HFFc6 (cell line): ENCODE measurements at regions not wholly inside any gene's neighbourhood (a gene's known extent, or its start where the extent isn't known, plus 50 kb on each side); places are given as distances from the start of the nearest gene placed in this dataset.
"Not testable (repeated sequence)": the region's sequence is repeated elsewhere in the genome, so short reads cannot be mapped to it uniquely, and the experiment has no call there.

Source experiments
- DNase-seq: peaks from one replicate; pipeline ENCODE4 v3.0.0-alpha.2; 2018
- H3K27ac Mint-ChIP-seq: 2 replicates; pipeline ENCODE4 v1.8.0; 2020; ENCODE audit warnings: mild to moderate bottlenecking, mixed read lengths
- H3K27me3 Mint-ChIP-seq: 2 replicates; pipeline ENCODE4 v1.8.0; 2021; ENCODE audit warnings: mild to moderate bottlenecking, moderate library complexity, mixed read lengths; ENCODE audit not compliant: insufficient read depth
- H3K36me3 Mint-ChIP-seq: 2 replicates; pipeline ENCODE4 v1.8.0; 2021; ENCODE audit warnings: low read depth, mixed read lengths
- H3K4me1 Mint-ChIP-seq: 2 replicates; pipeline ENCODE4 v1.8.0; 2020; ENCODE audit warnings: low read depth, mixed read lengths
- H3K4me3 Mint-ChIP-seq: 2 replicates; pipeline ENCODE4 v1.8.0; 2020; ENCODE audit warnings: mild to moderate bottlenecking, moderate library complexity, mixed read lengths
- H3K9me3 Mint-ChIP-seq: 2 replicates; pipeline ENCODE4 v1.8.0; 2020; ENCODE audit warnings: mild to moderate bottlenecking, mixed read lengths
- TF ChIP-seq, protein P1 (sequence below): fragments of 200-600 bp; sonication (generic); IDR thresholded peaks from 2 replicates; pipeline ENCODE4 v1.5.0; 2021; ENCODE audit warnings: antibody characterized with exemption, mild to moderate bottlenecking

DNA sequence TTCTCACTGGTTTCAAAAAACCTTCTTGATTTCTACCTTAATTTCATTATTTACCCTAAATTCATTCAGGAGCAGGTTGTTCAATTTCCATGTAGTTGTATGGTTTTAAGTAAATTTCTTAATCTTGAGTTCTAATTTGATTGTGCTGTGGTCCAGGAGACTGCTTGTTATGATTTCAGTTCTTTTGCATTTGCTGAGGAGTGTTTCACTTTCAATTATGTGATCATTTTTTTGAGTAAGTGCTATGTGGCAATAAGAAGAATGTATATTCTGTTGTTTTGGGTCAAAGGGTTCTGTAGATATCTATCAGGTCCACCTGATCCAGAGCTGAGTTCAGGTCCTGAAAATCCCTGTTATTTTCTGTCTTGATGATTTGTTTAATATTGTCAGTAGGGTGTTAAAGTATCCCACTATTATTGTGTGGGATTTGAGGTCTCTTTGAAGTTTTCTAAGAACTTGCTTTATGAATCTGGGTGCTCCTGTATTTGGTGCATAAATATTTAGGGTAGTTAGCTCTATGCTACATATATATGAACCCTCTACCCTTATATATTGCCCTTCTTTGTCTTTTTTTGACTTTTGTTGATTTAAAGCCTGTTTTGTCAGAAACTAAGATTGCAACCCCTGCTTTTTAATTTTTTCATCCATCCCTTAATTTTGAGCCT is 158.4 kb upstream of the TPRG1 start:
- Mint-ChIP-seq H3K9me3 (no peaks in the 10 kb centered on the region), H3K4me3 (no peak overlapping the region), H3K27ac (no peak overlapping the region), H3K36me3 (no peaks in the 10 kb centered on the region), H3K4me1 (no peaks in the 10 kb centered on the region), H3K27me3 (peaks cover 10% of the 10 kb centered on the region; the same call in 1 of the 2 replicates)
- TF ChIP-seq, protein P1, sequence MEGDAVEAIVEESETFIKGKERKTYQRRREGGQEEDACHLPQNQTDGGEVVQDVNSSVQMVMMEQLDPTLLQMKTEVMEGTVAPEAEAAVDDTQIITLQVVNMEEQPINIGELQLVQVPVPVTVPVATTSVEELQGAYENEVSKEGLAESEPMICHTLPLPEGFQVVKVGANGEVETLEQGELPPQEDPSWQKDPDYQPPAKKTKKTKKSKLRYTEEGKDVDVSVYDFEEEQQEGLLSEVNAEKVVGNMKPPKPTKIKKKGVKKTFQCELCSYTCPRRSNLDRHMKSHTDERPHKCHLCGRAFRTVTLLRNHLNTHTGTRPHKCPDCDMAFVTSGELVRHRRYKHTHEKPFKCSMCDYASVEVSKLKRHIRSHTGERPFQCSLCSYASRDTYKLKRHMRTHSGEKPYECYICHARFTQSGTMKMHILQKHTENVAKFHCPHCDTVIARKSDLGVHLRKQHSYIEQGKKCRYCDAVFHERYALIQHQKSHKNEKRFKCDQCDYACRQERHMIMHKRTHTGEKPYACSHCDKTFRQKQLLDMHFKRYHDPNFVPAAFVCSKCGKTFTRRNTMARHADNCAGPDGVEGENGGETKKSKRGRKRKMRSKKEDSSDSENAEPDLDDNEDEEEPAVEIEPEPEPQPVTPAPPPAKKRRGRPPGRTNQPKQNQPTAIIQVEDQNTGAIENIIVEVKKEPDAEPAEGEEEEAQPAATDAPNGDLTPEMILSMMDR = no peak
- no peak for DNase-seq

DNA sequence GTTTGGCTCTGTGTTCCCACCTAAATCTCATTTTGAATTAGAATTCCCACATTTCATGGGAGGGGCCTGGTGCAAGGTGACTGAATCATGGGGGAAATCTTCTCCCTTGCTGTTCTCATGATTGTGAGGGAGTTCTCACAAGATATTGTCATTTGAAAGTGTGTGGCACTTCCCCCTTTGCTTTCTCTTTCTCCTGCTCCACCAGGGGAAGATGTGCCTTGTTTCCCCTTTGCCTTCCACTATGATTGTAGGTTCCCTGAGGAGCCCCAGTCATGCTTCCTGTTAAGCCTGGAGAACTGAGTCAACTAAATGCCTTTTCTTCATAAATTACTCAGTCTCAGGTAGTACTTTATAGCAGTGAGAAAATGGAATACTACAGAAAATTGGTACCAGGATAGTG is 157.2 kb upstream of the TPRG1 start:
- no peak overlapping the region for H3K4me3 Mint-ChIP-seq
- H3K4me1 Mint-ChIP-seq = no peaks in the 10 kb centered on the region
- no peaks in the 10 kb centered on the region for H3K36me3 Mint-ChIP-seq
- no peaks in the 10 kb centered on the region for H3K9me3 Mint-ChIP-seq
- peaks cover 10% of the 10 kb centered on the region; the same call in 1 of the 2 replicates for H3K27me3 Mint-ChIP-seq
- TF ChIP-seq, protein P1 = no peak
- DNase-seq = no peak
- H3K27ac Mint-ChIP-seq = no peak overlapping the region

DNA sequence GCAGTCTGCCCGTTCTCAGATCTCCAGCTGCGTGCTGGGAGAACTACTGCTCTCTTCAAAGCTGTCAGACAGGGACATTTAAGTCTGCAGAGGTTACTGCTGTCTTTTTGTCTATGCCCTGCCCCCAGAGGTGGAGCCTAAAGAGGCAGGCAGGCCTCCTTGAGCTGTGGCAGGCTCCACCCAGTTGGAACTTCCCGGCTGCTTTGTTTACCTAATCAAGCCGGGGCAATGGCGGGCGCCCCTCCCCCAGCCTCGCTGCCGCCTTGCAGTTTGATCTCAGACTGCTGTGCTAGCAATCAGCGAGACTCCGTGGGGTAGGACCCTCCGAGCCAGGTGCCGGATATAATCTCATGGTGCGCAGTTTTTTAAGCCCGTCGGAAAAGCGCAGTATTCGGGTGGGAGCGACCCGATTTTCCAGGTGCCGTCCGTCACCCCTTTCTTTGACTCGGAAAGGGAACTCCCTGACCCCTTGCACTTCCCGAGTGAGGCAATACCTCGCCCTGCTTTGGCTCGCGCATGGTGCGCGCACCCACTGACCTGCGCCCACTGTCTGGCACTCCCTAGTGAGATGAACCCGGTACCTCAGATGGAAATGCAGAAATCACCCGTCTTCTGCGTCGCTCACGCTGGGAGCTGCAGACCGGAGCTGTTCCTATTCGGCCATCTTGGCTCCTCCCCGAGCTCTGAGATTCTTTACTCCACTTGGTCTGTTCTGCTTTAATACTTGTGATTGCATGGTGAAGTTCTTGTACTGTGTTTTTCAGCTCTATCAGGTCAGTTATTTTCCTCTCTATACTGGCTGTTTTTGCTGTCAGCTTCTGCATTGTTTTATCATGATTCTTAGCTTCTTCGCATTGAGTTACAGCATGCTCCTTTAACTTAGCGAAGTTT is 148.9 kb upstream of the TPRG1 start:
- not testable (repeated sequence) for H3K36me3 Mint-ChIP-seq, H3K4me1 Mint-ChIP-seq, H3K9me3 Mint-ChIP-seq, H3K27ac Mint-ChIP-seq, DNase-seq, H3K4me3 Mint-ChIP-seq
- peaks cover 12% of the 10 kb centered on the region for H3K27me3 Mint-ChIP-seq

DNA sequence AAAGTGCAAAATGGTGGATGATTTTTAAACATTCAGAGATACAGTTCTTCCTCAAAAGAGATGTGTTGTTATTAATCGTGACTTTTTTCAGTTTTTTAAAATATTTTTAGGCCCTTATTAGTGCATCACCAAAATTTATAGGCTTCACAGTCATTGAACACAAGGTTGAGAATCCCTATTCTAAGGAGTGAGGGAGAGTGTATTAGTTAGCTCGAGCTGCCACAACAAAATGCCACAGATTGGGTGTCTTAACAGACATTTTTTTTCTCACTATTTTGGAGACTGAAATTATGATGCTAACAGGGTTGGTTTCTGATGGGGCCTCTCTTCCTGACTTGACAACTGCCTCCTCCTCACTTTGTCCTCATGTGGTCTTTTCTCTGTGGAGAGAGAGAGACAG is 145.9 kb upstream of the TPRG1 start:
- H3K27ac Mint-ChIP-seq = no peak overlapping the region
- H3K9me3 Mint-ChIP-seq = no peaks in the 10 kb centered on the region
- no peak for DNase-seq
- no peaks in the 10 kb centered on the region for H3K36me3 Mint-ChIP-seq
- H3K4me3 Mint-ChIP-seq = no peak overlapping the region
- H3K4me1 Mint-ChIP-seq = no peaks in the 10 kb centered on the region
- TF ChIP-seq, protein P1 = no peak
- H3K27me3 Mint-ChIP-seq = peaks cover 12% of the 10 kb centered on the region

DNA sequence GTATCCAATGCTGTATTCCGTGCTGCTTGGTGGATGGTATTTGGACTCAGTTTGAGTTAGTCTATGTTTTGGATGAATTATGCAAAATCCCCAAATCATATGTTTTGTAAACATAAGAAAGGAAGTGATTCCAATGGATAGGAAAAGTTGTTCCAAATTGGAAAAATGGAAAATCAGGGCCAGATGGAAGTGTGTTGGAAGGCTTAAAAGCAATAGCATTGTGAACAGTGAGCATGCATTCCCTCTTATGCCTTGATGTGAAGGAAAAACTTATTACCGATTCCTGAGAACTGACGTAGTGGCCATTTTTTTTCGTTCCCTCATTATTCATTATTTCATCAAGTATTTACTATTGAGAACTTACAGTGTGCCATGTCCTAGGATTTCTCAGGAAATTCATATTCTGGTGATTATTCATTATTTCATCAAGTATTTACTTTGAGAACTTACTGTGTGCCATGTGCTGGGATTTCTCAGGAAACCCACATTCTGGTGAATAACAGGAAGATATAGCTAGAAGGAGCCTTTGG is 144.1 kb upstream of the TPRG1 start:
- TF ChIP-seq, protein P1 = no peak
- Mint-ChIP-seq H3K27me3 (peaks cover 12% of the 10 kb centered on the region), H3K27ac (no peak overlapping the region), H3K9me3 (no peaks in the 10 kb centered on the region), H3K36me3 (no peaks in the 10 kb centered on the region), H3K4me3 (no peak overlapping the region), H3K4me1 (no peaks in the 10 kb centered on the region)
- DNase-seq = no peak
